Middle frontal gyrus (tissue), 1 donor: ENCODE measurements at regions not wholly inside any gene's neighbourhood (a gene's known extent, or its start where the extent isn't known, plus 50 kb on each side); places are given as distances from the start of the nearest gene placed in this dataset.
"Not testable (repeated sequence)": the region's sequence is repeated elsewhere in the genome, so short reads cannot be mapped to it uniquely, and the experiment has no call there.

Experiments
- DNase-seq: peaks from one replicate; pipeline ENCODE4 v3.0.0-alpha.2; 2015; ENCODE audit warnings: low spot score; ENCODE audit errors: extremely low spot score

DNA sequence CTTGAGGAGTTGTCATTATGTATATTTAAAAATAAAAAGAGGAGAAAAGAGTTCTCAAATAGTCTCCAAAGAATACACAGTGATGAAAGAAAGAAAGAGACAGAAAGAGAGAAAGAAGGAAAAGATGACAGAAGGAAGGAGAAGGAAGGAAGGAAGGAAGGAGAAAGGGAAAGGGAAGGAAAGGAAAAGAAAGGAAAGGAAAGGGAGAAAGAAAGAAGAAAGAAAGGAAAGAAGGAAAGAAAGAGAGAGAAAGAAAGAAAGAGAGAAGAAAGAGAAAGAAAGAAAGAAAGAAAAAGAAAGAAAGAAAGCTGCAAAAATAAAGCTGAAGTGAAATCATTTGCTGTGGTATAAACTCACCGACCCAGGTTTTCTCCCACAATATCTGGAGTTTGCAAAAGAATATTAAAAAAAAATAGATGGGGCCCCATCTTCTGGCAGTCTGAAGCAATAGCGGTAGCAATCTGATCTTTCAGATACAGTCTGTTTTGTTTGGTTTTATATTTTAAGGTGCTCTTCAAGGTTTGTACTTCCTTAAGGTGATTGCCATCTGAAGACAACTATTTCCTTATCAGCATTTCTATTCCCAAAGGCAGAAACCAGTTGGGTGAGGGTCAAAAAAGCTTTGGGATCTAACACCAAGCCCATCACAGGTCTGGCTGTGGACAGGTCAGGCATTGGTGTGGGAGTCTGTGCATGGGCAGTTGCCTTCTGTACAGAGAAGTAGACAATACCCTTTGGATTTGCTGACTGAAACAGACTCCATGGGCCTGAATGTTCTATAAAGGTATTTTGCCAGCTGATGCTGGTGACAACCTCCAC is 160.4 kb downstream of the CPEB2 start:
- DNase-seq = no peak

DNA sequence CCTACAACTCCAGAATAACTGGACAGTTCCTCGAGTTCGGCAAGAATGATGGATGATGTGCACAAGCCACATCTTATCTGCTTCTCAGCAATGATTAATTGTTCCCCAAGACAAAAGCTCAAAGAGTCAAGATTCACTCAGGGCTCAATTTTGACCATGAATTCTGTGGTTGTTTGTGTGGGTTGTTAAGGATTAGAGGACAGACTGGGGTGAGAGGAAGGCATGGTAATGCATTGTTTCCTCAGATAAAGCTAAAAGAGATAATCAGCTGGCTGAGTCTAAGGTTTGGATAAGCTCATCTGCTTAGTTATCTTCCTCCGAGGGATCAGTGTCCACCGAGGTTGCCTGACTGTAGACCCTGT is 161.0 kb downstream of the CPEB2 start:
- DNase-seq = no peak

GRCh38 chr4:15164571-15164970 is 162.3 kb downstream of the CPEB2 start:
- no peak for DNase-seq

DNA sequence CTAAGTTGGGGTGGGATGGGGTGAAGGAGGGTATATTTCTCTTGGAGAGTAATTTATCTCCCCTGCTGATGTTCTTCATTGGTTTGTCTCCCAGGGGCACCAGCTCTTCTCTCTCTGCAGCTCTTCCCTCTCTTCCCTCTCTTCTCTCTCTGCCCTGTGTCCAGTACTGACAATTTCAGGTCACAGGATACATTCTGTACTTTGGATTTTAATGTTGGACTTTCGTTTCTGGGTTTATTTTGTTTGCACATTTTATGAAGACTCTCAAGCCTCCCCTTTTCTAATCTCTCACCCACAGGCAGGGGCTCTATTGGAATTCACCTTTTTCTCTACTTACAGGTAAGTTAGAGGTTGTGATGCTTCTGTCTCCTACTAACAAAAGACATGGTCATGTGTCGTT is 165.5 kb downstream of the CPEB2 start:
- no peak for DNase-seq

DNA sequence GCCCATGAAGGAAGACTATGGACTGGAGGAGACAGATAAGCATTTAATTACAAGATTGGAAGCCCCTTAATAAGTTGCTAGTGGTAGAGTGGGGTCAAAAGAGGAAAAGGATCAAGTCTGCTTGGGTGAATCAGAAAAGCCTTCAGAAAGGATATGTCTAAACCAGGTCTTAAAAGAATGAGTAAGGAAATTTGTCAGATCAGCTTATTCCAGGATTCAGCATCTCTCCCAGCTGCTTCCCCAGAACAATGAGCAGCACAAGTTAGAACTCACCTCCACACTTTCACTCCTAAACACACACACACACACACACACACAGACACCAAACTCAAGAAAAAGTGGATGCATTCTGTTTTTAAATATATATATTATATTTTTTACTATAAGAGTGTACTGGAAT is 166.5 kb downstream of the CPEB2 start:
- no peak for DNase-seq

- no peak for DNase-seq
These were observed 169.4 kb downstream of the CPEB2 start for GRCh38 chr4:15171725-15172124.

- no peak for DNase-seq
These were observed 171.0 kb downstream of the CPEB2 start for GRCh38 chr4:15173251-15173650.

DNA sequence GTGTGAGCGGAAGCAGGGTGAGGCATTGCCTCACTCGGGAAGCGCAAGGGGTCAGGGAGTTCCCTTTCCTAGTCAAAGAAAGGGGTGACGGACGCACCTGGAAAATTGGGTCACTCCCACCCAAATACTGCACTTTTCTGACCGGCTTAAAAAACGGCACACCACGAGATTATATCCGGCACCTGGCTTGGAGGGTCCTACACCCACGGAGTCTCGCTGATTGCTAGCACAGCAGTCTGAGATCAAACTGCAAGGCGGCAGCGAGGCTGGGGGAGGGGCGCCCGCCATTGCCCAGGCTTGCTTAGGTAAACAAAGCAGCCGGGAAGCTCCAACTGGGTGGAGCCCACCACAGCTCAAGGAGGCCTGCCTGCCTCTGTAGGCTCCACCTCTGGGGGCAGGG is 171.9 kb downstream of the CPEB2 start:
- DNase-seq = not testable (repeated sequence)

GRCh38 chr4:15179842-15180241 is 177.6 kb downstream of the CPEB2 start:
- DNase-seq = not testable (repeated sequence)

- no peak for DNase-seq
These were observed 180.4 kb downstream of the CPEB2 start for GRCh38 chr4:15182600-15183220.

- DNase-seq = no peak
These were observed 183.9 kb downstream of the CPEB2 start for GRCh38 chr4:15186149-15186548.

DNA sequence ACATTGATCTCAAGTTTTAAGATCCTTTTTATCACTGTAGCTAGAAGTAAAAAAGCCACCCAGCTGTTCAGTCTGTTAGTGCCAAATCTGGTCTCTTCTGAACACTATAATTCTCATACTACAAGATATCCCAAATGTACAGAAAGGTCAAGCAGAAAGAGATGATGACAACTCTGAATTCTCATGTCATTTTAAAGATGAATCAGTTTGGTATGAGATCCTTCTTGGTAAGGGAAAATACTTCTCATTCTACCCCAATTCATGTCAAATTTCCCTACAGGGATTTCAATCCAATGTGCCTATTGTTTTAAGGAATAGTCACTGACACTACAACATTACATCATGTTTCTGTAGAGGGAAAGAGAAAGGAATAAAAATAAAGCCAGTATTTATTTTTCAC is 184.5 kb downstream of the CPEB2 start:
- DNase-seq = no peak

DNA sequence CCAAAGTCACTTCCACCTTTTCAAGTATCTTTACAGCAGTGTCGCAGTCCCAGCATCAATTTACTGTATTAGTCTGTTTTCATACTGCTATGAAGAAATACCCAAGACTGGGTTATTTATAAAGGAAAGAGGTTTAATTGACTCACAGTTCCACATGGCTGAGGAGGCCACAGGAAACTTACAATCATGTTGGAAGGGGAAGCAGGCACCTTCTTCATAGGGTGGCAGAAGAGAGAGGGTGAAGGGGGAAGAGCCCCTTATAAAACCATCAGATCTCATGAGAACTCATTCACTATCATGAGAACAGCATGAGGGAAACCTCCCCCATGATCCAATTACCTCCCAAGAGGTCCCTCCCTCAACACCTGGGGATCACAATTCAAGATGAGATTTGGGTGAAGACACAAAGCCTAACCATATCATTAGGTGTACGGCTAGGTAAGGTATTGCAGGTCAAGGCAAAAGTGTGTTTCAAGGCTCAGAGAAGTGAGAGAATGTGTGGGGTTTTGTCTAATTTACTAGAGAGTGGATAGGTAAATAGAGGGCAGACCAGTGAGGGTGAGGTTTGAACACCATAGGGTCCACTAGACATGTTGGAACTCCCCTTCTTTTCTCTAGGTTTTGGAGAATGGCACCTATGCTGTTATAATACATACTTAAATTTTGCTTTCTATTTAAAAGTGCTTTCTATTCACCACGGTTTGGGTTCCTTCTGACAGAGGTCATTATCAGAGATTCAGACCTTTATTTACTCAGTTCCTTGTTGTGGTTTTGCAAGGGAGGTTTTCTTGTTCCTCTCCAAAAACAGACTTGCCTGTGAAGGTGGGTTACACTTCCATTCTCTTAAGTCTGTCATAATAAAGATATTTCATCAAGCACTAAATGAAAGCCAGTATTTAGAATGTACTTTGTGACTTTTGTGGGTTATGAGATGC is 186.6 kb downstream of the CPEB2 start:
- DNase-seq = no peak

GRCh38 chr4:15194520-15194919 is 192.2 kb downstream of the CPEB2 start:
- no peak for DNase-seq

GRCh38 chr4:15197005-15197404 is 194.7 kb downstream of the CPEB2 start:
- no peak for DNase-seq

- no peak for DNase-seq
These were observed 195.9 kb downstream of the CPEB2 start for GRCh38 chr4:15198070-15198727.

- no peak for DNase-seq
These were observed 199.5 kb downstream of the CPEB2 start for GRCh38 chr4:15201782-15202181.

DNA sequence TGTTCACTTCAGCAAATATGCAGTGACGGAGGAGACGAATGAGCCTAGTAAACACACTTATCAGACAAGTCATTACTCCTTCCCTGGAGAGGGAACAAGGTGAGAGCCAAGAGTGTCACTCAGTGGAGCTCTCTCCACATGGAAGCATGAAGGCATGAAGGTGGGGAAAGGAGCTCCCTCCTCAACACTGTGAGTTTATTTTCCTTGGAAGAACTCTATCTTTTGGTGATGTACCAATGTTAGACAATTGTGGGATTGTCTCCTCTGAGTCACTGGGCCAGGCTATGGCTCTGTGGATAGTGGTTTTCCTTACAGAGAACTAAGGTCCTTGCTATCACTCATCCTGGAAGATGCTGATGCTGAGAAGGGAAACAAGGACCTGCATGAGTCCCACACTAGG is 200.2 kb downstream of the CPEB2 start:
- DNase-seq = no peak

GRCh38 chr4:15206526-15206925 is 204.2 kb downstream of the CPEB2 start:
- DNase-seq = not testable (repeated sequence)

DNA sequence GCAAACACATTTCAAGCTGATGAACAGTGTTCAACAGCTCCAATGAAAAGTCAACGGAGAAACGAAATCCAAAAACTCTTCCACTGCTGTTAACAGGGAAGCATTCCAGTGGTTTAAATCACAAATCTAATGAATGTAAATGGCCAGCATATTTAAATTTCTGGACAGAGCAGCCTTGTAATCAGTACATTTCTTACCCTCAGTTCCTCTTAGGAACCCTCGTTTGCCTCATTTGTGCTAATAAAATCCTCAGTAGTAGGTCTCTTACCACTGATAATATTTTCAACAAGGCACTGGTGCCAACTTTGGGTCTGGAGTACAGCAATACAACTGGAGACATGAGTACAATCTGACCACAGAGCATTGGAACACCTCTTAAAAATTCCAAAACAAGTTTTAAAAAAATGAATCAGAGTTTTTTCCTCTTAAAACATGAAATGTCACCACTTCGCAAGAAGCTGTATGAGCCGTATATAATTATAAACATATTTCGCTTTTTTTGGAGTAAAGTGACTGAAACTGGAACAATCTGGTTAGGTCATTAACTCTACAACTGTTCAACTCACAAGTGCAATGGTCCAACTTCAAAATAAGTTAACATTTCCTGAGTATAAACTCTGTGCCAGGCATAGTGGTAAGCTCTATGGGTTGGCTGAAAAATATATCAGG is 211.2 kb downstream of the CPEB2 start:
- no peak for DNase-seq

GRCh38 chr4:15215109-15215508 is 212.7 kb upstream of the C1QTNF7 start:
- DNase-seq = no peak
